HepG2 (cell line): ENCODE measurements at regions not wholly inside any gene's neighbourhood (a gene's known extent, or its start where the extent isn't known, plus 50 kb on each side); places are given as distances from the start of the nearest gene placed in this dataset.

Source experiments
- ATAC-seq: fragments of 200-7000 bp; cut with Tn5 transposase; 3 replicates; pipeline ENCODE4 v1.9.1; 2020; ENCODE audit warnings: mild to moderate bottlenecking, moderate library complexity
- BruUV-seq: library from RNA; stranded (reverse); fragments of 400-500 nt; replicated peaks from 2 replicates; lab custom pipeline; 2021; lab: Mats Ljungman, UMichigan
- CTCF ChIA-PET: fragments of 300-600 bp; formaldehyde crosslinking; extraction: SDS; loops from one replicate; lab custom pipeline; 2021; ENCODE audit warnings: low total read pairs, inconsistent platforms, low intra/inter-chr PET ratio; lab: Yijun Ruan, JAX
- POLR2A ChIA-PET: fragments of 350-600 bp; sonication (Branson Sonifier 250); formaldehyde crosslinking; loops from one replicate; lab custom pipeline; 2020; ENCODE audit warnings: antibody characterized with exemption, inconsistent platforms; lab: Yijun Ruan, JAX
- DNase-seq: peaks from one replicate; pipeline ENCODE4 v3.0.0-alpha.2; 2015; ENCODE audit warnings: low spot score
- FAIRE-seq: peaks from 3 replicates; lab custom pipeline; 2011; peaks lifted over from hg19 to GRCh38; lab: Jason Lieb, UNC
- H2AFZ ChIP-seq: one replicate; pipeline ENCODE4 v1.6.1; 2011; ENCODE audit warnings: low read length, inconsistent platforms
- H3K27ac ChIP-seq: fragments of 300-600 bp; 3 replicates; pipeline ENCODE4 v1.8.0; 2011; ENCODE audit warnings: mixed run types, mild to moderate bottlenecking, mixed read lengths, low read length, inconsistent platforms; ENCODE audit not compliant: insufficient read depth; ENCODE audit errors: extremely low read length
- H3K27me3 ChIP-seq, 2 experiments: fragments of 200-600 bp in 1 of 2; 2 replicates in 1 of 2; 3 replicates in 1 of 2; pipeline versions ENCODE4 v1.6.0 to v1.8.0; 2011; ENCODE audit warnings: low read length in 2 of 2, mild to moderate bottlenecking in 2 of 2, moderate library complexity in 2 of 2, inconsistent platforms in 1 of 2; ENCODE audit not compliant: insufficient read depth in 2 of 2, control insufficient read depth in 1 of 2
- H3K36me3 ChIP-seq, 2 experiments: fragments of 200-600 bp in 1 of 2; replicated peaks in 1 of 2; 2 replicates in 1 of 2; 3 replicates in 1 of 2; pipeline versions ENCODE4 v1.5.1 to v1.8.0; 2011; ENCODE audit warnings: low read length in 2 of 2, inconsistent platforms in 1 of 2; ENCODE audit not compliant: insufficient read depth in 2 of 2, control insufficient read depth in 1 of 2
- H3K4me1 ChIP-seq: 2 replicates; pipeline ENCODE4 v1.5.1; 2012; ENCODE audit warnings: low read length, inconsistent platforms; ENCODE audit not compliant: insufficient read depth
- H3K4me2 ChIP-seq: 2 replicates; pipeline ENCODE4 v1.6.0; 2011; ENCODE audit warnings: low read depth, low read length, inconsistent platforms
- H3K4me3 ChIP-seq, 3 experiments: fragments of 200-600 bp in 1 of 3; sonication (generic), shearing (Covaris generic) in 1 of 3; replicated peaks in 1 of 3; 2 replicates each; pipeline ENCODE4 v1.5.1; 2011 to 2016; ENCODE audit warnings: low read length in 3 of 3, inconsistent platforms in 2 of 3, low read depth in 2 of 3, mild to moderate bottlenecking in 2 of 3, control low read depth in 1 of 3, mixed read lengths in 1 of 3; ENCODE audit not compliant: insufficient read depth in 1 of 3
- H3K79me2 ChIP-seq: one replicate; pipeline ENCODE4 v1.6.1; 2011; ENCODE audit warnings: low read length, inconsistent platforms; ENCODE audit not compliant: insufficient read depth
- H3K9ac ChIP-seq: 2 replicates; pipeline ENCODE4 v1.6.0; 2011; ENCODE audit warnings: mild to moderate bottlenecking, low read depth, low read length, inconsistent platforms; ENCODE audit not compliant: insufficient read depth
- H3K9me3 ChIP-seq: 2 replicates; pipeline ENCODE4 v1.5.1; 2012; ENCODE audit warnings: mild to moderate bottlenecking, low read length
- H4K20me1 ChIP-seq: 2 replicates; pipeline ENCODE4 v1.6.0; 2011; ENCODE audit warnings: inconsistent platforms, mild to moderate bottlenecking, low read length, moderate library complexity; ENCODE audit not compliant: insufficient read depth
- GABPB1 ChIP-seq: IDR thresholded peaks from 2 replicates; pipeline ENCODE4 v1.6.1; 2016; ENCODE audit warnings: mild to moderate bottlenecking, missing genetic modification reagents, moderate library complexity, missing compliant biosample characterization
- MIER2 ChIP-seq: IDR thresholded peaks from 2 replicates; pipeline ENCODE4 v1.6.1; 2016; ENCODE audit warnings: missing biosample characterization, missing genetic modification reagents
- SUZ12 ChIP-seq: fragments of 150-350 bp; IDR thresholded peaks from 2 replicates; pipeline ENCODE4 v1.6.1; 2014; ENCODE audit warnings: low read depth, low read length
- ZNF101 ChIP-seq: sonication (generic); formaldehyde crosslinking; IDR thresholded peaks from 2 replicates; pipeline ENCODE4 v1.4.0; 2020; ENCODE audit warnings: mild to moderate bottlenecking, low read depth, missing genetic modification reagents, borderline replicate concordance
- ZNF607 ChIP-seq: sonication (generic); formaldehyde crosslinking; IDR thresholded peaks from 2 replicates; pipeline ENCODE4 v1.5.1; 2020; ENCODE audit warnings: missing genetic modification reagents, mild to moderate bottlenecking, borderline replicate concordance
- ZUFSP ChIP-seq: sonication (generic); formaldehyde crosslinking; IDR thresholded peaks from 2 replicates; pipeline ENCODE4 v1.9.0; 2021; ENCODE audit warnings: missing genetic modification reagents, mild to moderate bottlenecking, borderline replicate concordance
- WGBS: methylation state at CpG from one replicate; pipeline ENCODE4 v1.1.6; 2017; ENCODE audit warnings: low lambda C conversion rate; 5-methylcytosine and 5-hydroxymethylcytosine counted together
- in situ Hi-C: cut with HindIII; loops from 2 replicates; pipeline ENCODE4 v1.10.0; 2017; ENCODE audit warnings: low pct_unique_long_range_greater_than_20kb; ENCODE audit not compliant: extremely low pct_ligation_motif_present
- intact Hi-C: fragments of 100-400 bp; cut with micrococcal nuclease; formaldehyde crosslinking; loops from one replicate; pipeline ENCODE4 v1.10.0; 2022; ENCODE audit not compliant: unreplicated experiment
- TF ChIP-seq, protein P1 (sequence below): fragments of 450-650 bp; IDR thresholded peaks from 2 replicates; pipeline ENCODE4 v1.6.1; 2016
- TF ChIP-seq, protein P2 (sequence below): sonication (generic); formaldehyde crosslinking; IDR thresholded peaks from 2 replicates; pipeline ENCODE4 v1.4.0; 2020; ENCODE audit warnings: missing genetic modification reagents

DNA sequence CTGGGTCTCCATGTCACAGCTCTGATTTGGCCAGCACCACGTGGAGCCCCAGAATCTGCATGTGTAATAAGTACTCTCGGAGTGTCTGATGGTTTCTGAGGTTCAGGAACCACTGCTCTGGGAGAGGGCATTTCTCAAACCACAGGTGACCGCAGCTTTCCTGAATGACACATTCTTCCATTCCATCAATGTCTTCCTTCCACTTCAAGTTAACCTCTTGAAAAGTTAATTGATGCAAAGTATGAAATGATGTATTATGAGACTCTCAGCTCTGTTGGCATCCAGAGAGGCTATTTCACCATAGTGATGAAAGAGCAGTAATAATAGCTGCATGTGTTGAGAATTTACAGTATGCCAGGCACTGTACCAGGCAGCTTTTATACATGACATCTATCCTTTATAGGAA is 61.3 kb upstream of the CRIM1 start:
- no peak overlapping the region for H3K9ac ChIP-seq
- H3K4me1 ChIP-seq: no peaks in the 10 kb centered on the region
- H3K27ac ChIP-seq: no peak overlapping the region
- no peaks in the 10 kb centered on the region for H3K27me3 ChIP-seq
- H3K79me2 ChIP-seq: no peaks in the 10 kb centered on the region
- ChIA-PET POLR2A (no interaction called here), CTCF (no interaction called here)
- in situ Hi-C loops (no loop called here), intact Hi-C loops (no loop called here)
- no peak overlapping the region for H3K4me2 ChIP-seq
- no peaks in the 10 kb centered on the region for H4K20me1 ChIP-seq
- FAIRE-seq: no peak
- TF ChIP-seq, protein P1, sequence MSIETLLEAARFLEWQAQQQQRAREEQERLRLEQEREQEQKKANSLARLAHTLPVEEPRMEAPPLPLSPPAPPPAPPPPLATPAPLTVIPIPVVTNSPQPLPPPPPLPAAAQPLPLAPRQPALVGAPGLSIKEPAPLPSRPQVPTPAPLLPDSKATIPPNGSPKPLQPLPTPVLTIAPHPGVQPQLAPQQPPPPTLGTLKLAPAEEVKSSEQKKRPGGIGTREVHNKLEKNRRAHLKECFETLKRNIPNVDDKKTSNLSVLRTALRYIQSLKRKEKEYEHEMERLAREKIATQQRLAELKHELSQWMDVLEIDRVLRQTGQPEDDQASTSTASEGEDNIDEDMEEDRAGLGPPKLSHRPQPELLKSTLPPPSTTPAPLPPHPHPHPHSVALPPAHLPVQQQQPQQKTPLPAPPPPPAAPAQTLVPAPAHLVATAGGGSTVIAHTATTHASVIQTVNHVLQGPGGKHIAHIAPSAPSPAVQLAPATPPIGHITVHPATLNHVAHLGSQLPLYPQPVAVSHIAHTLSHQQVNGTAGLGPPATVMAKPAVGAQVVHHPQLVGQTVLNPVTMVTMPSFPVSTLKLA: peak; percentile 86
- TF ChIP-seq GABPB1 (CRISPR knock-in tag) (no peak), MIER2 (CRISPR knock-in tag) (no peak), ZUFSP (no peak)
- WGBS: 36% methylated on average over 3 of the region's 3 CpGs
- no peak overlapping the region for H3K4me3 ChIP-seq
- ATAC-seq: no peak
- no peaks in the 10 kb centered on the region for H3K9me3 ChIP-seq
- DNase-seq: no peak
- no TSS peak for BruUV-seq
- no peaks in the 10 kb centered on the region for H3K36me3 ChIP-seq
- no peak overlapping the region for H2AFZ ChIP-seq

DNA sequence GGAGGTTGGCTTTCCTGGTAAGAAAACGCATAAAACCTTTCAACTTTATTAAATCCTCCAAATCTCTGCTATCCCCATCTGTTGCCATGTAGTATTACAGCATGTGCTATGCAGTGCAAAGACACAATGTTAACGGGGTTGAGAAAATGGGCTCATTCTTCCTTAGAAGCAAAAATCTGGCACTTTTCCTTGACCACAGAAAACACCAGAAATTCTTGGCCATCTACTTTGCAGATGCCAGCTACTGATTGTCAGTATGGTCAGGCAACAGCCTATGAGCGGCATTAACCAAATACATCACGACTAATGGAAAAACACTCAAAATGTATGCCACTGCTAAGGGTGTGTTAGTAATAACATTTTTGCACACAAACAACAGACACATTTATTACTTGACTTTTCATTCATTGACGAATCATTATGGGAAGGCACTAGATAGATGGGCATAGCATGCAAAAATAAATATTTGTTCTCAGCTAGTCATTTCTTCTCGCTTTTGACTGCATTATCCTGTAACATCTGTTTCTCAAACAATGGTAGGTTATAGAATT is 65.2 kb upstream of the CRIM1 start:
- FAIRE-seq: no peak
- intact Hi-C loops: no loop called here
- ChIA-PET CTCF (no interaction called here), POLR2A (no interaction called here)
- H4K20me1 ChIP-seq: no peaks in the 10 kb centered on the region
- H3K79me2 ChIP-seq: no peaks in the 10 kb centered on the region
- no peak for ATAC-seq
- no peak overlapping the region for H3K9ac ChIP-seq
- H3K4me3 ChIP-seq: no peak overlapping the region
- H3K27ac ChIP-seq: no peak overlapping the region
- no TSS peak for BruUV-seq
- H3K4me2 ChIP-seq: no peak overlapping the region
- DNase-seq: no peak
- no peaks in the 10 kb centered on the region for H3K9me3 ChIP-seq
- no peaks in the 10 kb centered on the region for H3K4me1 ChIP-seq
- WGBS: 30% methylated on average over 6 of the region's 6 CpGs
- in situ Hi-C loops: no loop called here
- H2AFZ ChIP-seq: no peak overlapping the region
- no peaks in the 10 kb centered on the region for H3K36me3 ChIP-seq
- no peaks in the 10 kb centered on the region for H3K27me3 ChIP-seq
- TF ChIP-seq ZNF607 (no peak), SUZ12 (no peak), ZNF101 (no peak)
- TF ChIP-seq, protein P2, sequence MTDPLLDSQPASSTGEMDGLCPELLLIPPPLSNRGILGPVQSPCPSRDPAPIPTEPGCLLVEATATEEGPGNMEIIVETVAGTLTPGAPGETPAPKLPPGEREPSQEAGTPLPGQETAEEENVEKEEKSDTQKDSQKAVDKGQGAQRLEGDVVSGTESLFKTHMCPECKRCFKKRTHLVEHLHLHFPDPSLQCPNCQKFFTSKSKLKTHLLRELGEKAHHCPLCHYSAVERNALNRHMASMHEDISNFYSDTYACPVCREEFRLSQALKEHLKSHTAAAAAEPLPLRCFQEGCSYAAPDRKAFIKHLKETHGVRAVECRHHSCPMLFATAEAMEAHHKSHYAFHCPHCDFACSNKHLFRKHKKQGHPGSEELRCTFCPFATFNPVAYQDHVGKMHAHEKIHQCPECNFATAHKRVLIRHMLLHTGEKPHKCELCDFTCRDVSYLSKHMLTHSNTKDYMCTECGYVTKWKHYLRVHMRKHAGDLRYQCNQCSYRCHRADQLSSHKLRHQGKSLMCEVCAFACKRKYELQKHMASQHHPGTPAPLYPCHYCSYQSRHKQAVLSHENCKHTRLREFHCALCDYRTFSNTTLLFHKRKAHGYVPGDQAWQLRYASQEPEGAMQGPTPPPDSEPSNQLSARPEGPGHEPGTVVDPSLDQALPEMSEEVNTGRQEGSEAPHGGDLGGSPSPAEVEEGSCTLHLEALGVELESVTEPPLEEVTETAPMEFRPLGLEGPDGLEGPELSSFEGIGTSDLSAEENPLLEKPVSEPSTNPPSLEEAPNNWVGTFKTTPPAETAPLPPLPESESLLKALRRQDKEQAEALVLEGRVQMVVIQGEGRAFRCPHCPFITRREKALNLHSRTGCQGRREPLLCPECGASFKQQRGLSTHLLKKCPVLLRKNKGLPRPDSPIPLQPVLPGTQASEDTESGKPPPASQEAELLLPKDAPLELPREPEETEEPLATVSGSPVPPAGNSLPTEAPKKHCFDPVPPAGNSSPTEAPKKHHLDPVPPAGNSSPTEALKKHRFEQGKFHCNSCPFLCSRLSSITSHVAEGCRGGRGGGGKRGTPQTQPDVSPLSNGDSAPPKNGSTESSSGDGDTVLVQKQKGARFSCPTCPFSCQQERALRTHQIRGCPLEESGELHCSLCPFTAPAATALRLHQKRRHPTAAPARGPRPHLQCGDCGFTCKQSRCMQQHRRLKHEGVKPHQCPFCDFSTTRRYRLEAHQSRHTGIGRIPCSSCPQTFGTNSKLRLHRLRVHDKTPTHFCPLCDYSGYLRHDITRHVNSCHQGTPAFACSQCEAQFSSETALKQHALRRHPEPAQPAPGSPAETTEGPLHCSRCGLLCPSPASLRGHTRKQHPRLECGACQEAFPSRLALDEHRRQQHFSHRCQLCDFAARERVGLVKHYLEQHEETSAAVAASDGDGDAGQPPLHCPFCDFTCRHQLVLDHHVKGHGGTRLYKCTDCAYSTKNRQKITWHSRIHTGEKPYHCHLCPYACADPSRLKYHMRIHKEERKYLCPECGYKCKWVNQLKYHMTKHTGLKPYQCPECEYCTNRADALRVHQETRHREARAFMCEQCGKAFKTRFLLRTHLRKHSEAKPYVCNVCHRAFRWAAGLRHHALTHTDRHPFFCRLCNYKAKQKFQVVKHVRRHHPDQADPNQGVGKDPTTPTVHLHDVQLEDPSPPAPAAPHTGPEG (CRISPR knock-in tag): no peak
